ENCODE measurements at regions not wholly inside any gene's neighbourhood (a gene's known extent, or its start where the extent isn't known, plus 50 kb on each side); places are given as distances from the start of the nearest gene placed in this dataset.

- Histone ChIP-seq H3K9ac (ENCODE audit: low read length) (no peak overlapping the region), H2AFZ (ENCODE audit: low read depth, low read length, poor library complexity, severe bottlenecking) (no peak overlapping the region), H3K79me2 (ENCODE audit: insufficient read depth, low read length) (no peaks in the 10 kb centered on the region), H3K27me3 (ENCODE audit: insufficient read depth, low read length) (peaks cover 22% of the 10 kb centered on the region), H3K36me3 (ENCODE audit: control insufficient read depth in 1 of 2, insufficient read depth in 2 of 2, low read length in 2 of 2) (no peaks in the 10 kb centered on the region), H3K4me1 (ENCODE audit: control insufficient read depth in 1 of 2, insufficient read depth in 2 of 2, low read length in 2 of 2) (no peaks in the 10 kb centered on the region), H3K9me3 (ENCODE audit: control insufficient read depth in 1 of 2, insufficient read depth in 1 of 2, low read depth in 1 of 2, low read length in 2 of 2) (no peaks in the 10 kb centered on the region), H3K9me2 (ENCODE audit: insufficient read depth) (no peaks in the 10 kb centered on the region), H3K4me2 (ENCODE audit: low read length) (no peak overlapping the region), H3K4me3 (replicated peaks in 1 of 2; ENCODE audit: low read depth in 1 of 2, low read length in 2 of 2) (no peak overlapping the region), H3K27ac (ENCODE audit: low read depth, low read length) (no peak overlapping the region), H4K20me1 (ENCODE audit: insufficient read depth) (no peaks in the 10 kb centered on the region)
- ATAC-seq (no peak), DNase-seq (ENCODE audit: low read depth, low spot score) (no peak)
- intact Hi-C loops (cut with micrococcal nuclease): no loop called here
- ChIA-PET CTCF (no interaction called here), RAD21 (ENCODE audit: low non-redundant PET in 1 of 2, low total read pairs in 2 of 2, uncharacterized antibody in 2 of 2, unreplicated experiment in 2 of 2) (no interaction called here), POLR2A (no interaction called here)
- TF ChIP-seq EGR1 (IDR thresholded peaks at IDR 0.05; ENCODE audit: low read depth): no peak
- TF ChIP-seq ZNF274 (IDR thresholded peaks at IDR 0.05; ENCODE audit: low read depth, low read length): no peak
- no peak for TF ChIP-seq ELF1 (IDR thresholded peaks at IDR 0.05; ENCODE audit: borderline replicate concordance, low read depth)
- no peak for TF ChIP-seq RAD21 (IDR thresholded peaks at IDR 0.05; ENCODE audit: low read depth)
- TF ChIP-seq EZH2 (IDR thresholded peaks at IDR 0.05): no peak
- no peak for TF ChIP-seq FOSL1 (IDR thresholded peaks at IDR 0.05; ENCODE audit: low read depth)
- TF ChIP-seq POLR2AphosphoS5 (IDR thresholded peaks at IDR 0.05; ENCODE audit: low read depth, low read length): no peak
- peak; percentile 79 for TF ChIP-seq REST (IDR thresholded peaks at IDR 0.05; ENCODE audit: low read depth)
- no TSS peak for BruUV-seq (replicated peaks)
Measured at GRCh38 chr2:20925265-20925889, 102.5 kb upstream of the LDAH start.
